ENCODE measurements at regions not wholly inside any gene's neighbourhood (a gene's known extent, or its start where the extent isn't known, plus 50 kb on each side); places are given as distances from the start of the nearest gene placed in this dataset.

GRCh38 chr5:174307656-174308271, 262.3 kb downstream of the NSG2 start:
- DNase-seq (ENCODE audit: low read depth): no peak

GRCh38 chr5:174309131-174309795, 263.8 kb downstream of the NSG2 start:
- DNase-seq (ENCODE audit: low read depth): no peak

- DNase-seq (ENCODE audit: low read depth): no peak
Measured at GRCh38 chr5:174310243-174310642, 264.7 kb downstream of the NSG2 start.

- no peak for DNase-seq (ENCODE audit: low read depth)
Measured at GRCh38 chr5:174310706-174311105, 265.2 kb downstream of the NSG2 start.

GRCh38 chr5:174311121-174311520, 265.6 kb downstream of the NSG2 start:
- no peak for DNase-seq (ENCODE audit: low read depth)

GRCh38 chr5:174311531-174312269, 266.2 kb downstream of the NSG2 start:
- DNase-seq (ENCODE audit: low read depth): peak; percentile 56

- DNase-seq (ENCODE audit: low read depth): no peak
Measured at GRCh38 chr5:174312270-174312617, 266.7 kb downstream of the NSG2 start.

GRCh38 chr5:174312641-174313040, 267.1 kb downstream of the NSG2 start:
- DNase-seq (ENCODE audit: low read depth): no peak

- DNase-seq (ENCODE audit: low read depth): no peak
Measured at GRCh38 chr5:174313615-174314014, 268.1 kb downstream of the NSG2 start.

- DNase-seq (ENCODE audit: low read depth): no peak
Measured at GRCh38 chr5:174314261-174314660, 268.8 kb downstream of the NSG2 start.

GRCh38 chr5:174315471-174315870, 270.0 kb downstream of the NSG2 start:
- DNase-seq (ENCODE audit: low read depth): no peak

GRCh38 chr5:174315871-174316270, 270.4 kb downstream of the NSG2 start:
- no peak for DNase-seq (ENCODE audit: low read depth)

GRCh38 chr5:174316326-174316725, 270.8 kb downstream of the NSG2 start:
- DNase-seq (ENCODE audit: low read depth): no peak

GRCh38 chr5:174317256-174317894, 271.9 kb downstream of the NSG2 start:
- peak; percentile 56 for DNase-seq (ENCODE audit: low read depth)

- DNase-seq (ENCODE audit: low read depth): no peak
Measured at GRCh38 chr5:174318578-174318977, 273.1 kb downstream of the NSG2 start.

- no peak for DNase-seq (ENCODE audit: low read depth)
Measured at GRCh38 chr5:174319551-174319950, 274.0 kb downstream of the NSG2 start.

- no peak for DNase-seq (ENCODE audit: low read depth)
Measured at GRCh38 chr5:174320051-174320450, 274.5 kb downstream of the NSG2 start.

- DNase-seq (ENCODE audit: low read depth): peak; percentile 40
Measured at GRCh38 chr5:174323878-174324281, 278.4 kb downstream of the NSG2 start.

GRCh38 chr5:174324680-174325079, 279.2 kb downstream of the NSG2 start:
- DNase-seq (ENCODE audit: low read depth): no peak

- DNase-seq (ENCODE audit: low read depth): no peak
Measured at GRCh38 chr5:174325431-174325830, 279.9 kb downstream of the NSG2 start.

GRCh38 chr5:174325961-174326360, 280.5 kb downstream of the NSG2 start:
- DNase-seq (ENCODE audit: low read depth): no peak

- DNase-seq (ENCODE audit: low read depth): no peak
Measured at GRCh38 chr5:174326372-174326771, 280.9 kb downstream of the NSG2 start.

All from myocyte (in vitro differentiated cells).